HG03460 (cell line): ENCODE measurements at regions not wholly inside any gene's neighbourhood (a gene's known extent, or its start where the extent isn't known, plus 50 kb on each side); places are given as distances from the start of the nearest gene placed in this dataset.

Experiments
- ATAC-seq: cut with Tn5 transposase; IDR thresholded peaks from one replicate; pipeline ENCODE4 v1.9.1; 2021; ENCODE audit not compliant: unreplicated experiment

DNA sequence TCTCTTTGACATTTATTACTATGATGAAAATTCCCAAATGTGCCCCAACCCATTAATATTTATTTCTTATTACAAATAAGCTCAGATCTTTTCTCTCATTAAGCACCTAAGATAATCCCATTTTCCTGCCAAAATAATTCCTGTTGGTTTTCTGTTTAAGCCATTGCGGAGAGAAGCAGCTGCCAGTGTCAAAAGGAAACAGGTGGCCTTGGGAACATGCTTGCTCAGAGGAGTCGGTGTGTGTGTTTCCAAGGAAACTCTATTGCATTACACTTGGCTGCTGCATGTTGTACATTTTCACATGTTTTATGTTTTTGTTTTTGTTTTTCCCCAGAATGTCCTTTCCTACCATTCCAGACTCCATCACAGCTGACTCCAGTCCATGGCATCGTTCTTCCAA is 56.4 kb downstream of the CD24 start:
- ATAC-seq, result no peak

DNA sequence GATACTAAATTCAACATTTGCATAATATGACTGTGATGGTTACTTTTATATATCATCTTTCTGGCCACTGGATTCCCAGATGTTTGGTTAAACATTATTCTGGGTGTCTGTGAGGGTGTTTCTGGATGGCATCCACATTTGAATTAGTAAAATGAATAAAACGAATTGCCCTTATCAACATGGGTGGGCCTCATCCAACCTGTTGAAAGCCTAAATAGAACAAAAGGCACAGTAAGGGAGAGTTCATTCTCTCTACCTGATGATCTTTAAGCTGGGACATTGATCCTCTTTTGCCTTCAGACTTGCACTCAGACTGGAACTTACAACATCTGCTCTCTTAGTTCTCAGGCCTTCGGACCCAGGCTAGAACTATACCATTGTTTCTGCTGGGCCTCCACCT is 57.6 kb downstream of the CD24 start:
- ATAC-seq, result no peak

GRCh38 chr6:106913676-106914280 is 60.8 kb downstream of the CD24 start:
- ATAC-seq, result peak; percentile 62

DNA sequence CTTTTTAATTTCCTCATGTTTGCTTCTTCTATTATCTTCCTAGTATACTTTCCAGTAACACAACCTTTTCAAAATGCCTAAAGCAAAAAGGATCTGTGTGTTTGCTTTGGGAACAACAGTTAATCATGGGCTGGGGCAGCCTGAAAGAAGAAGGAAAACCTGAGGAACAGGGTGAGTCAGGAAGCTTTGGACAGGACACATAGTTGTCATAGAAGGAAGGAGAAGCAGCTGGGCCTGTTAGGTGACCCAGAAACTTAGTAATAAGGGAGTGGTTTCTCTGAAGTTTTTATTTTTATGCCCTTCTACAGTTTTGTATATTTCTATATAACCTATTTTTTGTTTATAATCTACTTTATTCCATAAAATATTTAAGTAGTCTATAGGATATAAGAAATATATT is 61.4 kb downstream of the CD24 start:
- no peak for ATAC-seq

GRCh38 chr6:106912091-106912490 is 62.4 kb downstream of the CD24 start:
- no peak for ATAC-seq

- no peak for ATAC-seq
Observed at GRCh38 chr6:106910999-106911949, 63.3 kb downstream of the CD24 start.

GRCh38 chr6:106908386-106908840 is 66.1 kb downstream of the CD24 start:
- ATAC-seq, result no peak

GRCh38 chr6:106907754-106908153 is 66.8 kb downstream of the CD24 start:
- no peak for ATAC-seq

DNA sequence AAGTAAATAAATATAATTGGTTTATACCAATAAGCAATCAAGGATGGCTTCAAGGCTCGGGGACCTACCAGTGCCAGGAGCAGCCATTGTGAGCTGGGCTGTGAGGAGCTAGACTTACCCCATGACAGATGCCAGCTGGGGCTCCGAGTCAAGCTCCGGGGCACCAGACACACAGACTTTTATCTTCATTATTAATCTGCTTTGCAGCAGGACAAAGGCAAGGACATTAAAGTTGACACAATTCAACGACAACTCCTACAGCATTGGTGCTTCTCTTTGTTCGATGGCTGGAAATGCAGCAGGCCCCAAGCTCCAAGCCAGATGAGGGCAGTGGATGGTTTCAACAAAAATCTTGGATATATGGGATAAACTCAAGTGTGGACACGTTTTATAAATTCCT is 68.3 kb downstream of the CD24 start:
- ATAC-seq, result no peak

DNA sequence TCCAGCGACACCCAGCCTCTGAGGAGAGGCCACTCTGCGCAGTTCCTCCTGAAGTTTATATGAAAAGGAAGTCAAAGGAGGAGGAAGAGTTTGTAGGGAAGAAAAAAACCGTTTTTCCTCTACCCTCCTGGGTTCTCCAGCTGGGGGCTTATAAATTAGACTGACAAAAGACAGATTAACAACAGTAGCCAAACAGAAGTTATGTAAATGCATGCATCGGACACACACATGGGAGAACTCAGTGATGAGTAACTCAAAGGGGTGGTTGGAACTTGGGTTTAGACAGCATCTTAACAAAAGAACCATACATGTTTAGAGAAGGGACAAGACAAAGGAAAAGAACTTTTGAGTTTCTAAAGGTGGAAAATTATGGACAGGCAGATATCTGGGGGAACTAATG is 71.2 kb downstream of the CD24 start:
- no peak for ATAC-seq

GRCh38 chr6:106901062-106901461 is 73.5 kb downstream of the CD24 start:
- ATAC-seq, result no peak

- no peak for ATAC-seq
Observed at GRCh38 chr6:106899697-106900096, 74.8 kb downstream of the CD24 start.

DNA sequence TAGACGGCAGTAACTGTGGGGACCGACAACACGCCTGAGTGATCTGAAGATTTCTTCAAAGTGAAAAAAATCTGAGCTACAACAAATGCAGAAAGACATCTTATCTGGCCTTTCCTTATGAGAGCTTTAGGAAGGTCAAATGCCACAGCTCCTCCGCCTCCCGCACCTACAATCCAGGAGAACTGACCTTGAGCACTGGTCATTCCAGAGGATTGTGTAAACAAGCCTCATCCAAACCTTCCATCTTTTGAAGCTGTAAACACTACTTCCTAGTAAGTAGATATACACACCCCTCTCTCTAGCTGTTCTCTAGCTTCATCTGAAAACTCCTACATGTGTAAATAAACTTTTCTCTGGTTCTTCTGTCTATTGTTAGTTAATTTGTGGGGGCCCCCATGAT is 76.9 kb downstream of the CD24 start:
- ATAC-seq, result no peak

GRCh38 chr6:106895703-106896040 is 78.9 kb downstream of the CD24 start:
- no peak for ATAC-seq

GRCh38 chr6:106894978-106895702 is 79.4 kb downstream of the CD24 start:
- no peak for ATAC-seq

DNA sequence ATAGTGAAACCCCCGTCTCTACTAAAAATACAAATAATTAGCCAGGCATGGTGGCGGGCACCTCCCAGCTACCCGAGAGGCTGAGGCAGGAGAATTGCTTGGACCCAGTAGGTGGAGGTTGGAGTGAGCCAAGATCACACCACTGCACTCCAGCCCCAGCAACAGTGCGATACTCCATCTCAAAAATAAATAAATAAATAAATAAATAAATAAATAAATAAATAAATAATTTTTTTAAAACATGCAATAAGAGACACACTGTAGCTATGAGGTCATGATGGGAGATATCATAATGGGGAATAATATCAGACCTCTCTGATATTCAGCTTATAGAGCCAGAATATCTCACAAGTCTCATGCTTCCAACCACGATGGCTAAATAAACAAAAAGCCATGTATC is 82.3 kb downstream of the CD24 start:
- no peak for ATAC-seq

GRCh38 chr6:106890447-106890846 is 84.1 kb downstream of the CD24 start:
- no peak for ATAC-seq

- no peak for ATAC-seq
Observed at GRCh38 chr6:106889692-106890091, 84.8 kb downstream of the CD24 start.

GRCh38 chr6:106886922-106887797 is 87.4 kb downstream of the CD24 start:
- ATAC-seq, result no peak

DNA sequence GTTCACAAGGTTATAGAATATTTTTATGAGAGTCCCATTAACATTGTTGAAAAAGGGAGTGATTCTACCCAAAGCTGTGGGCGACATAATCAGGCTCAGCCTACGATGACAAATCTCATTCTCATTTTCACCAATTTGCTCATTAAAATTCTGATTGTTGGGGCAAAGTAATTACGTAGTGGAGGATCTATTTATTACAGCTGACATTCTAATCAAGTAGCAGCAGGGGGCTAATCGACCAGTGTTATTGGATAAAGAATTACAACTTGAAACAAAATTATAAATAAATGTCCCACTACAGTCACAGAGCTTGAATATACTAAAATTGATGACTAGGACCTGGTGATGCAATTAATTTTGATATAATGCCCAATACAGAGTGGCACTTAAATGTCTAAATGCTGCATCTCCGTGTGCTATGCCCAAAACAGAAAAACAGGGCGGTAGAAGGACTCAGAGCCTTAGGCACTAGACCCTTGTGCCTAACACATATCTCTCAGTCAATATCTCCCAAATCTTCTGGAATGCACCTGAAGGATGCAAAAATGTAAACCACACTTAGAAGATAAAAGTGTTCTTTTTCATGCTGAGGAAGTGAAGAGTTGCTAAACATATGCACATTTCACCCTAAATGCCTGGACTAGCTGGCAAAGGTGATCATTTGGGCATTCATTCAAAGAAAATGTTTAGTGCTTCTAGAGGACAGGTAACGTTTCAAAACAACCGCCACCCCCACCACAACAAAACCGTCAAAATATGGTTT is 88.3 kb downstream of the CD24 start:
- ATAC-seq, result no peak
